GM23248 (cell line): ENCODE measurements at regions not wholly inside any gene's neighbourhood (a gene's known extent, or its start where the extent isn't known, plus 50 kb on each side); places are given as distances from the start of the nearest gene placed in this dataset.

Experiments used
- EZH2 ChIP-seq: fragments of 200-600 bp; sonication (generic); IDR thresholded peaks from 2 replicates; pipeline ENCODE4 v1.6.1; 2018; ENCODE audit warnings: antibody characterized with exemption, mild to moderate bottlenecking; ENCODE audit not compliant: insufficient read depth, poor library complexity, severe bottlenecking
- EZH2phosphoT487 ChIP-seq: fragments of 200-600 bp; sonication (generic); IDR thresholded peaks from 2 replicates; pipeline ENCODE4 v1.6.1; 2018; ENCODE audit warnings: antibody characterized with exemption, moderate library complexity, mild to moderate bottlenecking, low read depth; ENCODE audit not compliant: insufficient read depth

- no peak for TF ChIP-seq EZH2
- no peak for TF ChIP-seq EZH2phosphoT487
Observed at GRCh38 chr9:21711504-21711903, 90.9 kb upstream of the MTAP start.
